H7 (cell line): ENCODE measurements at regions not wholly inside any gene's neighbourhood (a gene's known extent, or its start where the extent isn't known, plus 50 kb on each side); places are given as distances from the start of the nearest gene placed in this dataset.
A peak's percentile ranks its signal among the peaks of the same experiment; 100 is the strongest.

ENCODE experiments used
- DNase-seq: peaks from one replicate; pipeline ENCODE4 v3.0.0; 2012
- H3K27me3 ChIP-seq: 2 replicates; pipeline ENCODE4 v1.6.0; 2011; ENCODE audit warnings: mild to moderate bottlenecking, low read length; ENCODE audit not compliant: control insufficient read depth, insufficient read depth
- H3K36me3 ChIP-seq: replicated peaks from 2 replicates; pipeline ENCODE4 v1.5.1; 2011; ENCODE audit warnings: low read length; ENCODE audit not compliant: control insufficient read depth, insufficient read depth
- H3K4me3 ChIP-seq: 2 replicates; pipeline ENCODE4 v1.5.1; 2011; ENCODE audit warnings: low read depth, mild to moderate bottlenecking, control low read depth, low read length, moderate library complexity; ENCODE audit not compliant: insufficient read depth

- H3K27me3 ChIP-seq = no peaks in the 10 kb centered on the region
- H3K36me3 ChIP-seq = no peaks in the 10 kb centered on the region
- peak; percentile 42 for DNase-seq
- H3K4me3 ChIP-seq = no peak overlapping the region
Measured at GRCh38 chr2:177106212-177106611, 106.4 kb upstream of the HNRNPA3 start.

- Histone ChIP-seq H3K36me3 (no peaks in the 10 kb centered on the region), H3K27me3 (no peaks in the 10 kb centered on the region), H3K4me3 (no peak overlapping the region)
- no peak for DNase-seq
Measured at GRCh38 chr2:177108890-177109289, 103.7 kb upstream of the HNRNPA3 start.

- H3K36me3 ChIP-seq = no peaks in the 10 kb centered on the region
- DNase-seq = no peak
- H3K4me3 ChIP-seq = no peak overlapping the region
- H3K27me3 ChIP-seq = no peaks in the 10 kb centered on the region
Measured at GRCh38 chr2:177114712-177115111, 97.9 kb upstream of the HNRNPA3 start.

GRCh38 chr2:177117755-177118154, 94.8 kb upstream of the HNRNPA3 start:
- H3K4me3 ChIP-seq = no peak overlapping the region
- DNase-seq = no peak
- no peaks in the 10 kb centered on the region for H3K36me3 ChIP-seq
- H3K27me3 ChIP-seq = no peaks in the 10 kb centered on the region

GRCh38 chr2:177118636-177119035, 94.0 kb upstream of the HNRNPA3 start:
- H3K27me3 ChIP-seq = no peaks in the 10 kb centered on the region
- no peak for DNase-seq
- no peaks in the 10 kb centered on the region for H3K36me3 ChIP-seq
- H3K4me3 ChIP-seq = no peak overlapping the region

GRCh38 chr2:177119099-177119498, 93.5 kb upstream of the HNRNPA3 start:
- no peak overlapping the region for H3K4me3 ChIP-seq
- DNase-seq = no peak
- no peaks in the 10 kb centered on the region for H3K36me3 ChIP-seq
- no peaks in the 10 kb centered on the region for H3K27me3 ChIP-seq

GRCh38 chr2:177123048-177123447, 89.5 kb upstream of the HNRNPA3 start:
- DNase-seq = peak; percentile 12
- Histone ChIP-seq H3K36me3 (no peaks in the 10 kb centered on the region), H3K27me3 (no peaks in the 10 kb centered on the region), H3K4me3 (no peak overlapping the region)

- no peak for DNase-seq
- Histone ChIP-seq H3K27me3 (no peaks in the 10 kb centered on the region), H3K4me3 (no peak overlapping the region), H3K36me3 (no peaks in the 10 kb centered on the region)
Measured at GRCh38 chr2:177124371-177124770, 88.2 kb upstream of the HNRNPA3 start.

- no peak for DNase-seq
- Histone ChIP-seq H3K36me3 (no peaks in the 10 kb centered on the region), H3K27me3 (no peaks in the 10 kb centered on the region), H3K4me3 (no peak overlapping the region)
Measured at GRCh38 chr2:177127821-177128220, 84.8 kb upstream of the HNRNPA3 start.

GRCh38 chr2:177129610-177130009, 83.0 kb upstream of the HNRNPA3 start:
- no peak overlapping the region for H3K4me3 ChIP-seq
- no peaks in the 10 kb centered on the region for H3K36me3 ChIP-seq
- no peaks in the 10 kb centered on the region for H3K27me3 ChIP-seq
- DNase-seq = no peak

- no peaks in the 10 kb centered on the region for H3K27me3 ChIP-seq
- DNase-seq = no peak
- no peaks in the 10 kb centered on the region for H3K36me3 ChIP-seq
- H3K4me3 ChIP-seq = no peak overlapping the region
Measured at GRCh38 chr2:177131858-177132257, 80.7 kb upstream of the HNRNPA3 start.

- H3K36me3 ChIP-seq = no peaks in the 10 kb centered on the region
- no peaks in the 10 kb centered on the region for H3K27me3 ChIP-seq
- H3K4me3 ChIP-seq = no peak overlapping the region
- no peak for DNase-seq
Measured at GRCh38 chr2:177138823-177139222, 73.8 kb upstream of the HNRNPA3 start.

- no peak for DNase-seq
- Histone ChIP-seq H3K36me3 (no peaks in the 10 kb centered on the region), H3K27me3 (no peaks in the 10 kb centered on the region), H3K4me3 (no peak overlapping the region)
Measured at GRCh38 chr2:177141866-177142265, 70.7 kb upstream of the HNRNPA3 start.

GRCh38 chr2:177143444-177143843, 69.2 kb upstream of the HNRNPA3 start:
- Histone ChIP-seq H3K27me3 (peaks cover 2% of the 10 kb centered on the region), H3K4me3 (no peak overlapping the region), H3K36me3 (no peaks in the 10 kb centered on the region)
- DNase-seq = no peak

GRCh38 chr2:177147093-177147694, 65.4 kb upstream of the HNRNPA3 start:
- no peak for DNase-seq
- Histone ChIP-seq H3K4me3 (no peak overlapping the region), H3K27me3 (peaks cover 2% of the 10 kb centered on the region)

GRCh38 chr2:177147834-177148445, 64.7 kb upstream of the HNRNPA3 start:
- H3K4me3 ChIP-seq = no peak overlapping the region
- H3K27me3 ChIP-seq = peaks cover 2% of the 10 kb centered on the region
- no peak for DNase-seq
- H3K36me3 ChIP-seq = no peaks in the 10 kb centered on the region

More at GRCh38 chr2:177147093-177147694, 65.4 kb upstream of the HNRNPA3 start:
- no peaks in the 10 kb centered on the region for H3K36me3 ChIP-seq
